ENCODE measurements at regions not wholly inside any gene's neighbourhood (a gene's known extent, or its start where the extent isn't known, plus 50 kb on each side); places are given as distances from the start of the nearest gene placed in this dataset.
"Not testable (repeated sequence)": the region's sequence is repeated elsewhere in the genome, so short reads cannot be mapped to it uniquely, and the experiment has no call there.

DNA sequence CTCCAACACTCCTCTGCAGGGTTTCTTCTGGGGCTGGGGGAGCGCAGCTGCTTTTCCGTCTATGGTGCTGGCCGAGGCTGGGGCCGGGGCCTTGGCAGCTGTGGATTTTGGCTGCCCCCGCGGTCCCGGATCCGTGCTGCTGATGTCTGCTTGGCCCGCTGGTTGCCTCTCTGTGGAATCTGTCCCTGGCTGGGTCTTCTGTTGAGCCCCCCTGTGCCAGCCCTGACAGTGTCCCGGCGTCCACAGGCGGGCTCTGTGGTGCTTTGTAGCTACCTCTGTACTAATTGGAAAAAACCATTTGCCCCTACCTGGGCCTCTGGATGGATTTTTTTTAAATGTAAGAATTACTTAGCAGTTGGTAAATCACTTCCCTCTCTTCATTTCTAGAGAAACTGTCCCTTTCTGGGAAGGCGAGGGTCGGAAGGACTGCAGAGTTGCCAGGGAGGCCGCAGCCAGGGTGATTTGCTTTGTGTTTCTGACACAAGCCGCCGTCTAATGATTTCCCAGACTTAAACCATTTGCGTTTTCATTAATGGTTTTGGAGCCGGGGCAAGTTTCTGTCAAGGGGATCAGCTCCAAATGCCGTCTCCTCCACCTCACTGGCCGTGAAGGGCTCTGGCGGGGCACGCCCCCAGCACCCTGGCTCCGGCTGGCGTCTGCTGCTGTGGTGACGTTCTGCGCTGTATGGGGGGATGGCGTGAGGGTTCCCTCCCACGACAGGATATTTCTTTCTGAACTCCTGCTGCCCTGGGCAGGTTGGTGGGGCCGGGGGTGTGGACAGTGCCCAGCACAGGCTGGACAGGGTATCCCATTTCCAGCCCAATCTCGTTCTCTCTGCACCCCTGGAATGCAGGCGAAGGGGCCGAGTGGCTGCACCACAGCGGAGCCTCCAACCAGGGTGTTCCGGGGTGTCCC lies 201.7 kb downstream of the LAT start:
- peak; percentile 50 for DNase-seq
- ATAC-seq: not testable (repeated sequence)

DNA sequence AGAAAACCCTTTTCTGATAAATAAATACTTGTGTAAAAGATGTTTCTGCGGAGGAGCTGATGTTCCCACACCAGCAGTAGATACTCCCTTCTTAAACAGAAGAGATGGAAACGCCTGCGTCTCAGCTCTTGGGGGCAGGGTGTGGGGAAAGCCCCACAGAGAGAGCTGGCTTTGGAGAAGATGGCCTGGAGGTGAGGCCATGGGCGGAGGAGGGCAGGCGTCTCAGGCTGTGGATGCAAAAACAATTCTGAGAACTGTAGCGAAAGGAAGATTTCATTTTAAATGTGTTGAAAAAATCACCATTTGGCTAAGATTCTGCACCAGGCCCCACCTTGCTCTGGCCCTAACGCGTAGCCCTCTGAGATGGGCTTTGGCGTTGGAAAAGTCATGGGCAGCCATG lies 201.0 kb downstream of the LAT start:
- DNase-seq; ATAC-seq; intact Hi-C loops (cut with micrococcal nuclease): not testable (repeated sequence)

More for the DNA sequence above, 201.7 kb downstream of the LAT start:
- intact Hi-C loops (cut with micrococcal nuclease): not testable (repeated sequence)

DNA sequence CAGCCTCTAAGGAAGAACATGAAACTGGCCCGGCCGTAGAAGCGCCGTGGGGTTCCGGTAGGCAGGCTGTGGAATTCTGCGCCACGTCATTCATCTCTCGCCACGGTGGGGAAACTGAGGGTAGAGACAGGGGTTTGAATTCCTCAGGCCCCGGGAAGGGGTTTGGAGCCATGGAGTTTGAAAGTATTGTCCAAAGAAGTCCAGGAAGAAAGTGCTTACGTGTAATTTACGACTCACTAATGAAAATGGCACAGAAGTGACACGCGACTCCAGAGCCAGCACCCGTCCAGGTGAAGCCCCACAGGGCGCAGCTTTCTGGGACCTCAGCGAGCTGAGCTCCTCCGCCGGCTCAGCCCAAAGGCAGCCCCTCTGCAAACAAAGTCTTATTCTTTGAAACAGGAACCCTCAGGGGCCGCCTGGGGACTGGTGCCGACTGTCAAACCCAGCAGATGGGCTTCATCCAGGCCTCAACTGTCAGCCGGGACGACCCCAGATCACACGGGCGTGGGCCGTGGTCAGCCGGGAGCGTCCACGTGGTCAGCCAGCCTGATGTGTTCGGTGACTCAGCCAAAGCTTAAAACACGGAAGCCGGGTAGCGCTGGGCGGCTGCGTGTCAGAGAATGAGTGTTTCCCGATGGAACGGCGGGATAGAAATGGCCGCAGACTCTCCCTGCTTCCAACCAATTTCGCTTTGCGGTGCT lies 200.0 kb downstream of the LAT start:
- peak; percentile 57 for ATAC-seq
- peak; percentile 87 for DNase-seq

GRCh38 chr16:29182940-29183868 lies 198.4 kb downstream of the LAT start:
- intact Hi-C loops (cut with micrococcal nuclease): not testable (repeated sequence)
- ATAC-seq (peak; percentile 24), DNase-seq (peak; percentile 77)

More for the DNA sequence above, 200.0 kb downstream of the LAT start:
- intact Hi-C loops (cut with micrococcal nuclease): not testable (repeated sequence)

- DNase-seq (peak; percentile 84), ATAC-seq (peak; percentile 20)
- intact Hi-C loops (cut with micrococcal nuclease): no loop called here
Observed at GRCh38 chr16:29182501-29182900, 197.6 kb downstream of the LAT start.

GRCh38 chr16:29181921-29182411 lies 197.1 kb downstream of the LAT start:
- intact Hi-C loops (cut with micrococcal nuclease); ATAC-seq; DNase-seq: not testable (repeated sequence)

DNA sequence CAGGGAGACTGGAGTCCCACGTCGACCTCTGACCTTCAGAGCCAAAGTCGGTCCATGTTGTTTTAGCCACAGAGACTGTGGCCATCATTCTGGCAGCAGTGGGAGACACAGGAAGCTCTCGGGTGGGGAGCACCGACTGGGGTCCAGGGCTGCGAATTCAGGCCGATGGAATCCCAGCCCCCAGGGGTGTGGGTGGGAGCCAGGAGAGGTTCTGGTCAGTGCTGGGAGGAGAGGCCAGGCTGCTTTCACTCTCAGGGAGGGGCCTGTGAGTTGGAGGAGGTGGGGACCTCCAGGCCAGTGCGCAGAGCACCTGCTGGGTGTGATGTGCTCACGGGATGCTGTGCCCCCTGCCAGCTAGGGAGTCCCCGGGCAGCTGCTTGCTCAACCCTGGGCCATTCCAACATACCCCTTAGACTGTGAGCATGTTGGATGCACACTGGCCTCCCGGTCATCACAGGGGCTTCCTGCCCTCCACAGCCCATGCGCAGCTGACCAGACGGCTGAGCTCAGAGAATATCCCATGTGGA lies 196.5 kb downstream of the LAT start:
- ATAC-seq; DNase-seq; intact Hi-C loops (cut with micrococcal nuclease): not testable (repeated sequence)

DNA sequence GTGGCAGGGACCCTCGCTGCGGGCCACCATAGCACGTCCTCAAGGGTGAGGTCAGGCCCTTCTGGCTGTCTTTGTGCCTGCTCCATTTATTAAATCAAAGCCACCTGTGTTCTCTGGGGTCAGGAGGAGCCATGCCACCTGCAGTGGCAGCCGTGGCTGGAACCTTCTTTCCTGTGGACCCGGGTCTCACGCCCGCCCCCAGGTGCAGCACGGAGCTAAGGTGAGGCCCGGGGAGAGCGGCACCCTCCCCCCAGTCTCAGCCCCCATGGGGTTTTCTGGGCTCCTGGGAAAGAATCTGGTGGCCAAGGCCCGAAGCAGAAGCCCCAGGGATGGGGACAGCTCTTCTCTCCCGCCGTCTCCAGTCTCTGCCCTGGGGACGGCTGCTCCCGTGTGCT lies 195.4 kb downstream of the LAT start:
- ATAC-seq; DNase-seq; intact Hi-C loops (cut with micrococcal nuclease): not testable (repeated sequence)

GRCh38 chr16:29179401-29180205 lies 194.8 kb downstream of the LAT start:
- ATAC-seq; intact Hi-C loops (cut with micrococcal nuclease): not testable (repeated sequence)
- DNase-seq: peak; percentile 76

DNA sequence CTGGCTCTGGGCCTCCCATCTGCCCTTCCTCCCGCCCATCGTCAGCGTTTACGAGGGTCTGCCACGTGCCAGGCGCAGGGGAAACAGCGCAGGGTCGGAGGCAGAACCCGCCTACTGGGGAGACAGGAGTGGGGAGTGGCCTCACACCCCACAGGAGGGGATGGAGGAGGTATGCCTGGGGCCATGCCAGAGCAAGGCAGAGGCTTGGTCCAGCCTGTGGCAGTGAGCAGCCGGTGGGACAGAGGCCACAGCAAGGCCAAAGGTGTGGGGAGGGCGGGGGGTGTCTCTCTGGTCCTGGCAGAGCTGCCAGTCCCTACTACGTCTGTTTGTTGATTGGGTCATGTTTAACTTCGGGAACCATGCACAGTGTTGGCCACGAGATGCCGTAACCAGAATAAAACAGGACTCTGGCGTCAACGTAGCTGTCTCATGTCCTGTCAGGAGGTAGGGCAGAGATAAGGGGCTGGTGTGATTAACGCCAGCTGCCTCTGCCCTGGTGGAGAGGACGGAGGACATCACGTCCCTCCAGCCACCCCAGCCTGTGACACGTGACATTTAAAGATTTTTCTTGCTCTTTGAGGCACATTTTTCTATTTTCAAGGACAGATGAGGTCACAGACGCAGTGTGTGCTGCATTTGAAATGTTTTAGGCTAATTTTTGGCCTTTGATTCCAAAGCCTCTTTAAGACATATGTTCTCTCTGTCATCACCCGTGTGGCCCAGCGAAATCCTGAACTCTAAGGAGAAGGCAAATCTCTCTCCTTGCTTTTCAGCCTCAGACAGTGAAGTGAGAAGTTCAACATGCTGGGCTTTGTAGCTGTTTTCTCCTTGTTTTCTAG lies 193.3 kb downstream of the LAT start:
- intact Hi-C loops (cut with micrococcal nuclease): not testable (repeated sequence)
- DNase-seq: peak; percentile 92

GRCh38 chr16:29177203-29177887 lies 192.5 kb downstream of the LAT start:
- DNase-seq (peak; percentile 91), ATAC-seq (peak; percentile 77)
- intact Hi-C loops (cut with micrococcal nuclease): not testable (repeated sequence)

More for the DNA sequence above, 193.3 kb downstream of the LAT start:
- peak; percentile 79 for ATAC-seq

DNA sequence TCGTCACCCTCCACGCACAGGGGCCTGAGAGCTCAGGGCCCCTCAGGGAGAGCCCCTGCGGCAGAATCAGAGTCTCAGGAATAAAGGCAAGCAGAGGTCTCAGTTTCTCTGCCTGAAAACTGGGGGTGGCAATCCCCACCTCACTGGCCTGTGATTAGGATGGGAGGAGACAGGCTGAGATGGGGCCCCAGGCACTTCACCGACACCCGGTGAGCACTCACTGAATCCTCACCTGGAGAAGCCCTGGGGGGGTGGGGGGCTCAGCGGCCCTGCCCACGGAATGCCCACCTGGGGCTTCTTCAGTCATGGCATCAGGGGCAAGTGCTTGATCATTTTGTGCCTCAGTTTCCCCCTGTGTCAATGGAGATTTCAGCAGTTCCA lies 192.0 kb downstream of the LAT start:
- intact Hi-C loops (cut with micrococcal nuclease); ATAC-seq; DNase-seq: not testable (repeated sequence)

- ATAC-seq; DNase-seq; intact Hi-C loops (cut with micrococcal nuclease): not testable (repeated sequence)
Observed at GRCh38 chr16:29176154-29176470, 191.3 kb downstream of the LAT start.

DNA sequence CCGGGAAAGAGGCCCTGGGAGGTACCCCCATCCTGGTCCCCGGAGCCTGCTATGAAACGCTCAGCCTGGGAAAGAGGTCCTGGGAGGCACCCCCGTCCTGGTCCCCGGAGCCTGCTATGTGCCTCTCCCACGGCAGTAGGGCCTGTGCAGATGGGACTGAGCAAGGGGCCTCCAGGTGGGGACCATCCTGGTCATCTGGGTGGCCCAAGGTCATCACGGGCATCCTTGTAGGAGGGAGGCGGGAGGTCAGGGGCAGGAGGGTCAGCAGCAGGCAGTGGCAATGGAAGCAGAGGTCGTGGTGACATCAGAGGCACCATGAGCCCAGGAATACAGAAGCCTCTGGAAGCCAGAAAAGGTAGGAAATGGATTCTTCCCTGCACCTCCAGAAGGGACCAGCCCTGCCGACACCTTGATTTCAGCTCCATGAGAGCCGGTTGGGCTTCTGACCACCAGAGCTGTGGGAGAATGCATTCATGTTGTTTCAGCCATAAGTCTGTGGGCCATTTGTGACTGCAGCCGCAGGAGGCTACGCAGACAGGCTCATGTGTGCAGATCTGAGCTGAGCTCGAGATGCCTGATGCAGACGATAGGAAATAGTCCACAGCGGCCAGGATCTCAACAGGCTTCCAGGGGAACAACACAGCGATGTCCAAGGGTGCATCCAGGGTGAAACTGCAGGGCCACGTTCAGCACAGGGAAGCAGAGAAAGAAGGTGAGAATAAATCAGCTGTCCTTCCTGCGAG lies 190.7 kb downstream of the LAT start:
- ATAC-seq; DNase-seq; intact Hi-C loops (cut with micrococcal nuclease): not testable (repeated sequence)

DNA sequence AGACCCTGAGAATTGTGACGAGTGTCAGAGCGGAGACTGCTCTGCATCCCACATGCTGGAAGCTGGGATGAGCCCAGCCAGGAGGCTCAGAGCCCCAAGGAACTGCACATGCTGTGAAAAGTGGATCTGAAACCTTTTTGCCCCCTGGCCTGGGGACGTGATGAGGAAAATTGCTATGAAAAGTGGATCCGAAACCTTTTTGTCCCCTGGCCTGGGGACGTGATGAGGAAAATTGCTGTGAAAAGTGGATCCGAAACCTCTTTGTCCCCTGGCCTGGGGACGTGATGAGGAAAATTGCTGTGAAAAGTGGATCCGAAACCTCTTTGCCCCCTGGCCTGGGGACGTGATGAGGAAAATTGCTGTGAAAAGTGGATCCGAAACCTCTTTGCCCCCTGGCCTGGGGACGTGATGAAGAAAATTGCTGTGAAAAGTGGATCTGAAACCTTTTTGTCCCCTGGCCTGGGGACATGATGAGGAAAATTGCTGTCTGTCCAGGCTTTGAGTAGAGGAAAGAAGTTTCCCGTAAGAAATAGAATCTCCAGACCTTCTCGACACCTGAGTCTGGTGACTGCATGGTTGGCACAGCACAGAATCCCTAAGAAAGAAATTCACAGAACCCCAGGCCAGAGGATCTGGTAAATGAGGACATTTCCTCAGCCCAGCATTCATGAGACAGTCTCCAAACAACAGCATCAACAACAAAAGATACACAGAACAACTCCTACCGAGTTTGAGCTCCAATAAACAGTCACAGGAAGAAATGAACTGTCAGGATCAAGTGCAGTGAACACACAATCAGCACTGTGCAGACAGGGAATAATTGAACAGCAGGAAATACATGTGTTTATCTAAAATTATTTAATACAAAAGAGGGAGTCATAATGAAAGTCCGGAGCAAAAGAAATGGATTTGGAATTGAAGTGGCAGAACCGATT lies 188.8 kb downstream of the LAT start:
- ATAC-seq; intact Hi-C loops (cut with micrococcal nuclease); DNase-seq: not testable (repeated sequence)
